Activated naive CD4-positive, alpha-beta T cell treated with anti-CD3 and anti-CD28 coated beads, Interleukin-2, amount 50 U/mL, for 72 hours (primary cell): ENCODE measurements at regions not wholly inside any gene's neighbourhood (a gene's known extent, or its start where the extent isn't known, plus 50 kb on each side); places are given as distances from the start of the nearest gene placed in this dataset.

Experiments used
- ATAC-seq, 2 donors: fragments of 150-1000 bp; cut with Tn5 transposase; 2 replicates each; pipeline ENCODE4 v1.10.0; 2021; ENCODE audit warnings: mild to moderate bottlenecking in 2 of 2, moderate library complexity in 2 of 2
- DNase-seq, 2 donors: peaks; one replicate each; pipeline ENCODE4 v3.0.0; 2021 to 2022; ENCODE audit warnings: low spot score in 2 of 2
- H3K27ac Mint-ChIP-seq, 2 donors: one replicate each; pipeline ENCODE4 v1.8.0; 2022; ENCODE audit warnings: mild to moderate bottlenecking in 2 of 2, mixed read lengths in 2 of 2
- H3K36me3 Mint-ChIP-seq, 2 donors: one replicate each; pipeline ENCODE4 v1.8.0; 2022; ENCODE audit warnings: mixed read lengths in 2 of 2
- H3K9me3 Mint-ChIP-seq, 2 donors: one replicate each; pipeline ENCODE4 v1.8.0; 2022; ENCODE audit warnings: mixed read lengths in 2 of 2

DNA sequence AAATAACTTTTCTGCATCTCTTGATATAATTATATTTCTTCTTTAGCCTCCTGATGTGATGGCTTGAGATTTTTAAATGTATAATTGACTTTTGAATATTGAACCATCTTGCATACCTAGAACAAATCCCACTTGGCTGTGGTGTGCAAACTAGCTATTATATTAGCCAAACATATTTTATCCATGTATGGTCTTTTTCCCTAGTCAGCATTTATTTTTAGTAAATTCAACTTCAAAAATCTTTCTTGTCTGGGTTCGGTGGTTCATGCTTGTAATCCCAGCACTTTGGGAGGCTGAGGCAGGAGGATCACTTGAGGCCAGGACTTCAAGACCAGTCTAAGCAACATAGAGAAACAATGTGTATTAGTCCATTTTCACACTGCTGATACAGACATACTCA lies 386.6 kb upstream of the VWC2 start:
- no peak for ATAC-seq
- H3K27ac Mint-ChIP-seq = no peak overlapping the region

DNA sequence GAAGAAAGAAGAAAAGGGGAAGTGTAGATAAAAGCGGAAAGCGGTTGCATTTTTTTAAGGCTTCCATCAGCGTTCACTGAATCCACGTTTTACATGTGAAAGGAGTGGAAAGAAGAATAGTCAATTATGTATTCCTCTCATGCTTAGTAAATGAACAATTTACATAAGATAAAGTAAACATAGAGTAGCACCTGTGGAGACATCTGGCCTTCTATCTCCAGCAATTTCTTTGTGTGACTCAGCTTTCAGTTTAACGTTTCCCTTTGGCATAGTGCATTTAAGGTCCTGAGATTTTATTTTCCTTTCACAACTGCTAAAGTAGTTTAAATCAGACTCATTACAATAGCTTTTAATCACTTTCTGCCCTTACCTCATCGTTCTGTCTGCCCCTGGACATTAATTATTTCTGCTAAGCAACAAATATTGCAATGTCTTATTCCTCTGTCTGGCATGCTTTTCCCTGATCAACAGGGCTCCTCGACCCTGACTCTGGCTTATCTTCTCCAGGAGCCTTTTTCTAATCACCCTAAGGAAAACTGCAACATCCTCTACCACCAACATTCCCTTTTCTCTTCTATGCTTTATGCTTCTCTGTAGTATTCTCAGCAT lies 383.5 kb upstream of the VWC2 start:
- DNase-seq = no peak
- Mint-ChIP-seq H3K27ac (no peak overlapping the region), H3K9me3 (peaks cover 9 to 11% of the 10 kb centered on the region in 2 donors), H3K36me3 (no peaks in the 10 kb centered on the region)
- ATAC-seq = no peak

More for the DNA sequence above, 386.6 kb upstream of the VWC2 start:
- Mint-ChIP-seq H3K36me3 (no peaks in the 10 kb centered on the region), H3K9me3 (peaks cover 5 to 21% of the 10 kb centered on the region in 2 donors)
- no peak for DNase-seq

DNA sequence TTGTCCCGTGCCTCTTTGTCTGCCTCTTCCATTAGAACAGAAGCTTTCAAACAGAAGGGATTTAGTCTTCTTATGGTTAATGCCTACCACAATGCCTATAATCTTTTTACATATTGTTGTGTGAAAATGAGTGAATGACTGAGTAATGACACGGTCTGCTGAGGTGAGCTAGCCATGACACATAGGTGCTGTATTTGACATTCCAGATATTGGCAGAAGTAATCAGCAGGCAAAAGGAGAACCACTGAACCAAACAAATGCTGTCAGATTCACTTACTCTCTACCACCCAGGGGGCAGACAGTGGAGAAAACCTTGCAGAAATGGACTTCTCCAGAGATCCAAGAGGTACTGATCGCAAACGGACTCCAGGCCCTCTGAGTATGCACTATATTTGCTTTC lies 377.2 kb upstream of the VWC2 start:
- no peak overlapping the region for H3K27ac Mint-ChIP-seq
- no peak for ATAC-seq
- no peak for DNase-seq
- peaks cover 6 to 7% of the 10 kb centered on the region in 2 donors for H3K9me3 Mint-ChIP-seq
- H3K36me3 Mint-ChIP-seq = no peaks in the 10 kb centered on the region

DNA sequence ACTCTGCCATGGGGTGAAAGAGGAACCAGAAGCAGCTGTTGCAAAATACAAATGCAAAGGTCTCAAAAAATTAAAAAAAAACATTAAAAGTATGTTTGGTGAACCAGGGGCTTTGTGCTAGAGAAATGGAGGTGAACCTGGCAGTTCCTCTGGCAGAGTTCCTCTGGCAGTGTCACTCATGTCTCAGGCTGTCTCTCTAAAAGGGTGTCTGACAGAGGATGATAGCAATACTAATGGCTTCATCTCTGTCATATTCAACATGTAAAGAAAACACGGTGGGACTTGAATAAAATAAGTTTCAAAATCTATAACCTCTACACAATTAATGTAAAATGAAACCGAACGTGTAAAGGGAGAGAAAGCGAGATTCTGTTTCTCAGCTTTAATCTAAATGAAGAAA lies 375.7 kb upstream of the VWC2 start:
- peaks cover 6 to 7% of the 10 kb centered on the region in 2 donors for H3K9me3 Mint-ChIP-seq
- DNase-seq (no peak), ATAC-seq (no peak)
- no peaks in the 10 kb centered on the region for H3K36me3 Mint-ChIP-seq
- H3K27ac Mint-ChIP-seq = no peak overlapping the region

DNA sequence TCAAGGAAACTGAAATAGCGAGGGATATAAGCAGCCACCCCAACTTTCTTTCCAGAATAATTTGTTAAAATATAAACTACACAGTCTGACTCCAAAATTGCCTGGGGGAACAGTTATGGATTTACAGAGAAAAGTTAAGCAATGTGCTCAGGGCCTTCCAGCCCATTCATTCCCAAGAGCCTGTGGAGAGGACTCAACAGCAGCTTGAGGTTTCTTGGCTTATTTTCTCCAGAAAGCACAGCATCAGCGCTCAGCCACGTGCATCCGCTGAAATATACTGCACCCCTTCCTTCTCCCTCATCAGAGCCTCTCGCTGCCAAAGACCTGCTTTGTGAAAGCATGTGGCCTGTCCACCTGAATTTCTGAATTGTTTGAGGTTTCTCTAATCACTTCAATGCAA lies 375.2 kb upstream of the VWC2 start:
- no peak for DNase-seq

DNA sequence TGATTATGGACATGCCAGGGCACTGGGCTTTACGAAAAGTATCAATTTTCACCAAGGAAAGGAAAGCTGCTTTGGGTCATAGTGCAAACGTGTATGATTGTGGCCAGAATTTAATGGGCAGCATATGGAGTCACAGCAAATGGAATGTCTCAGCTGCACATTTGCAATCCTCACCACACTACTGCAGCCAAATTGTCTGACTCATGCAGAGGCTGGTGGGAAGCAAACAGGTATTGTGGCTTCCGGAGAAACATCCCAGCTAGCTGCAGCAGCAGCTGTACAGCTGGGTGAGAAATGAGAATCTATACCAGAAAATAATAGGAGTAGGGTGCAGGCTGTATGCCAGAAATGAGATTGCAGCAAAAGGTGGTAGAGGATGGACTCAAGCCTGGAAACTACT lies 374.7 kb upstream of the VWC2 start:
- DNase-seq (no peak), ATAC-seq (no peak)
- H3K36me3 Mint-ChIP-seq = no peaks in the 10 kb centered on the region
- H3K27ac Mint-ChIP-seq = no peak overlapping the region
- peaks cover 11 to 12% of the 10 kb centered on the region in 2 donors for H3K9me3 Mint-ChIP-seq

More for the DNA sequence above, 375.2 kb upstream of the VWC2 start:
- peaks cover 7% of the 10 kb centered on the region in 2 donors for H3K9me3 Mint-ChIP-seq
- no peak overlapping the region for H3K27ac Mint-ChIP-seq
- H3K36me3 Mint-ChIP-seq = no peaks in the 10 kb centered on the region
- no peak for ATAC-seq

DNA sequence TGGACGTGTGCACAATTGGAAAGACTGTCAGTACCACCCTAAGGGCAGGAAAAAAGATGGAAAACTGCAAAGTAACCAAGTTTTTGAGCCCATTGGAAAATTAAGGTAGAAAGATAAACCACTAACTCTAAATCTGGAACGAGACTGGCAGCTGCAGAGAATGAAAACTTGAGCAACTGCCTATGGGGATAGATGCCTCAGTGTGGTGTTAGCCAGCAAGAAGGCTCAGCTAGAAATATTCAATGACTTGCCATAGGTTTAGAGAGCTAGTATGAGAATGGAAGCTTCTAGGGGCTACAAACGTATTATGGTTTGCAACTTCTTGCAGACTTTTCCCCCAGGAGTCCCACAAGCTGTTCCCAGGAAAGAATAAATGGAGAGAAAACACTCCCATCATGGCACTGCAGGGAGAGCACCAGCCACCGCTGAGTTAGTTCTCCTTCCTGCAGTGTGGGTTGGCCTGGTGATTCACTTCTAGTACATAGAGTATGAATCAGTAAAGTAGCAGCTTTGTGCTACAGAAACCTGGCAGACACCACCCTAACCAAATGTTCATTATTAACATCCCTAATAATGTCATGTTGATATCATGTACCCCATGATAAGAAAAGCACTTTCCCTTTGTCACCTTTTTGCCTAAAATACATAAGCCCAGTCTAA lies 372.4 kb upstream of the VWC2 start:
- Mint-ChIP-seq H3K9me3 (peaks cover 4 to 12% of the 10 kb centered on the region in 2 donors), H3K27ac (no peak overlapping the region), H3K36me3 (no peaks in the 10 kb centered on the region)
- ATAC-seq (no peak), DNase-seq (no peak)

DNA sequence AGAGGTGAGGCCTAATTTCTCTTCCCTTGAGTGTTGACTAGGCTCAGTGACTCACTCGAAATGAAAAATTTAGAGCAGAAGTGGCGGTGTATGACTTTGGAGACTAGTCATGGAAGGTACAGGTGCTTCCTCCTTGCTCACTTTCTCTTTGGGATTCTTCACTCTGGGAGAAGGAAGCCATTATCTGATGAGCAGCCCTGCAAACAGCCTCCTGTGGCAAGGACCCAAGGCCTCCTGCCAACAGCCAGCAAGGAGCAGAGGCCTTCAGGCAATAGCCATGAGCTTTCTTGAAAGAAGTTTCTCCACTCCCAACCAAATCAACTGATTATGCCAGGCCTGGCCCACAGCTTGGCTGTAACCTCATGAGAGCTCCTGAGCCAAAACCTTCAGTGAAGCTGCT lies 369.6 kb upstream of the VWC2 start:
- Mint-ChIP-seq H3K9me3 (peaks cover 4 to 6% of the 10 kb centered on the region in 2 donors), H3K27ac (no peak overlapping the region), H3K36me3 (no peaks in the 10 kb centered on the region)
- ATAC-seq (no peak), DNase-seq (no peak)

DNA sequence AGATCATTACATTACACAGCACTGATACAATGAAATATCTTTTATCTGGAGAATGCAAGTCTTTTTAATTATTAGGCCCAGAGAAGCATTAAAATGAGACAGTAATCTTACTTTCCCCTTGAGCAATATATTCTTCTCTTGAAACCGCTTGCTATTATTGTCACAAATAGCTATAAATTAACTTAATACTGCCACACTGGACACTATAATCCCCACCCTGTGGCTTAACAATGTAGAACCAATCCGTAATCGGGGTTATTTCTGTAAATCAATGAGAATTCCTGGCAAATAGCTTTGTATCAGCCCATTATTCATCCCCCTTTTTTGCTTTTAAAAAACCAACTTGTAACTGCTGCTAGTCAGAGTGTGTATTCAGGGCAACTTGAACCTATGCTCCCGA lies 366.2 kb upstream of the VWC2 start:
- H3K27ac Mint-ChIP-seq = no peak overlapping the region
- no peak for DNase-seq
- H3K9me3 Mint-ChIP-seq = peaks cover 4 to 6% of the 10 kb centered on the region in 2 donors
- ATAC-seq = no peak
- H3K36me3 Mint-ChIP-seq = no peaks in the 10 kb centered on the region

DNA sequence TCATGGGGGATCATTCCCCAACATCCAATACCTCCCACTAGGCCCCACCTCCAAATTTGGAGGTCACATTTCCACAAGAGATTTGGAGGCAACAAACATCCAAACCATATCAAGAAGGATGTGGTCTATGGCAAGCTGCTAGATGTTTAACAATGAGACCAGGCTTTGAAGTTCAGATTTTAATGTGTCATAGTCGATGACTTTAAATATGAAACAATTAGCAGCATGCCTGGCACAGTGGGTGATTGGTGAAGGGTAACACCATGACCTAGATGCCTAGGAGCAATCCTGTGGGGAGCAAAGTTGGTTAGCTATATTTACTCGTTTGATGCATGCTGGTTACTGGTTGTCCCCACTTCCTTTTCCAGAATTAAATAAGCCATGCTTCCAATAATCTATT lies 356.4 kb upstream of the VWC2 start:
- no peak for DNase-seq
- Mint-ChIP-seq H3K27ac (no peak overlapping the region), H3K9me3 (peaks cover 4 to 13% of the 10 kb centered on the region in 2 donors), H3K36me3 (no peaks in the 10 kb centered on the region)
- no peak for ATAC-seq

DNA sequence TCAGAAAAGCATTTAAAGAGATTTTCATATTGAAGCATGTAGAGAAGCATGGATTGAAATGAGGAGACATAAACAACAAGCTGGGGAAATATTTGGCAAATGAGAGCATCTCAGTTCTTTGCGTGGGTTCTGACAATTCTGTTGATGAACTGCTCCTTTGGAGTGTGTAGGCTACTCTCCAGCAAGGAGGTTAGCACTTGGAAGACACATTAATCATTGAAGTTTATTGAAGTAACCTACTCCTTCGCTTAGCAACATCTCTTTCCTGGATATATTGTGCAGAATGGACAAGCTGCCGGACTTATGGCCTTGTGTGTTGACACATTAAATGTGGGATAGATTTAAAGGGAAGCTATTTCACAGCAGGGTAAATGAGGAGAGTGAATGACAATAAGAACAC lies 354.5 kb upstream of the VWC2 start:
- no peaks in the 10 kb centered on the region for H3K36me3 Mint-ChIP-seq
- no peak for ATAC-seq

DNA sequence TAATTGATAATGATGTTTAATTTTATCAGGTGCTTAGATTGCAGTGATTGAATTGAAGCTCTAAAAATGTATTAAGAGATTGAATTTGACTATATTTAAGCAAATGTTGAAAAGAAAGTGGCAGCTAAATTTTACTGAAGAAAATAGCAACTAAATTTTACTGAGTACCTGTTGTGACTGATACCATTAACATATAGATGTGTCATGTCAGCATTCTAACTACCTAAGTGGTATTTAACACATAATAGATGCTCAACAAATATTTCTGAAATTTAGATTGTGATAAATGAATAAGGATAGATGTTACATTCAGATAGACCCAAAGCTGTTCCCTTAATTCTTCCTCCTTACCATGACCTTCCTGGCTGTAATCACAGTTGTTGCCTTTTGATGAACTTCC lies 350.9 kb upstream of the VWC2 start:
- ATAC-seq = no peak
- no peak overlapping the region for H3K27ac Mint-ChIP-seq
- no peaks in the 10 kb centered on the region for H3K36me3 Mint-ChIP-seq
- H3K9me3 Mint-ChIP-seq = peaks cover 3 to 5% of the 10 kb centered on the region in 2 donors
- no peak for DNase-seq

More for the DNA sequence above, 354.5 kb upstream of the VWC2 start:
- peaks cover 4 to 13% of the 10 kb centered on the region in 2 donors for H3K9me3 Mint-ChIP-seq
- DNase-seq = no peak
- no peak overlapping the region for H3K27ac Mint-ChIP-seq

DNA sequence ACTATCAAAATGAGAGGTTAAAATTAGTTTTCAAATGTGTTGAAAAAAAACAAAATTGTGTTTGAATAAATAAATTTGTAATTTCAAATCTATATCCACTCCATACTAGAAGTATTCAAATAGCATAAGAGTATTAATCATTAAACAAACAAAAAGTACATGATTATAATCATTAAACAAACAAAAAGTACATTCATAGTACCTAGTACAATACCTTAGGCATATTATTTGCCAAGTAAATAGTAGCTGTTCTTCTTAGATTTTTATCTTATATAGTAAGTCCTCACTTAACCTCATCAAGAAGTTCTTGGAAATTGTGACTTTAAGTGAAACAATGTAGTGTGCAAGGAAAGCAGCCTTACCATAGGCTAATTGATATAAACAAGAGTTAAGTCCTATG lies 349.3 kb upstream of the VWC2 start:
- Mint-ChIP-seq H3K27ac (no peak overlapping the region), H3K36me3 (no peaks in the 10 kb centered on the region), H3K9me3 (peaks cover 3 to 8% of the 10 kb centered on the region in 2 donors)
- ATAC-seq (no peak), DNase-seq (no peak)

DNA sequence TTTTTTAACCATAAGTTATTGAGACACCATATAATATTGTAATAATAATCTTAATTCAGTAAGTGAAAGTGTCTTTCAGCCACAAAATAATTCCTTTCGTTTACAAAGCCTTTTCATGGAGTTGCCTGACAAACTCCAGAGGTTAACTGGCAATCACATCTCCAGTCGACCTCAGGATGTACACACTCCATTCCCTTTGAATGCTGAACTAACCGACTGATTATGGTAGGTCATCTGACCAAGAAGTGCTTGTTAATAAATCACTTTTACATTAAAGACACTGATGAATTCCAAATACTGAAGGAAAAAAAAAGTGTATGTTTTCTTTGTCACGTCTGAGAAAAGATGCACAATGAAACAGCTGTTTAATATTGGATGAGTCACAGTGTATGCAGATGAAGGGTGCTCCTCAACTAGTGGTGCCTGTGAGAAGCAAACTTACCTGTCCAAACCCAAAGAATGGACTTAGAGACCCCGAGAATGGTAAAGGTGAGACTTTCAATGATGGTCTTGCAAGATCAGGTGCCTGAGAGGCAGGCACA lies 348.1 kb upstream of the VWC2 start:
- DNase-seq (no peak), ATAC-seq (no peak)
- Mint-ChIP-seq H3K36me3 (no peaks in the 10 kb centered on the region), H3K9me3 (peaks cover 3 to 8% of the 10 kb centered on the region in 2 donors), H3K27ac (no peak overlapping the region)

DNA sequence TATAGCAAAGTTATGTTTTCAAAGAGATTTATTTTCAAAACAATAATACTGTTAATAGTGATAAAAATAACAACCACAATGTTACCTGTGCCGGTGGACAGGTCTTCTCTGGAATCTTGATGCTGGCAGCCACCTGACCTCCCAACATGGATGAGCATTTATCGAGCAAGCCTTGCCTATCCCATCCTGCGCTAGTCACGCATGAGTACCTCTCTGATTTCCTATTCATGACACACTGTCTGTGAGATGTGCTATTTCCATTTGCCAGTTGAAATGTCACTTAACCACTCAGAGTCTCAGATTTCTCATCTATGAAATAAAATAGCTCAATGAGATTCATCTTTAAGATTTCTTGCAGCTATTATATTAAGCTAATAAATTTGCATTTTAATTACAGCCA lies 341.2 kb upstream of the VWC2 start:
- ATAC-seq (no peak), DNase-seq (no peak)
- no peak overlapping the region for H3K27ac Mint-ChIP-seq
- no peaks in the 10 kb centered on the region for H3K36me3 Mint-ChIP-seq
- peaks cover 0 to 10% of the 10 kb centered on the region in 2 donors for H3K9me3 Mint-ChIP-seq

DNA sequence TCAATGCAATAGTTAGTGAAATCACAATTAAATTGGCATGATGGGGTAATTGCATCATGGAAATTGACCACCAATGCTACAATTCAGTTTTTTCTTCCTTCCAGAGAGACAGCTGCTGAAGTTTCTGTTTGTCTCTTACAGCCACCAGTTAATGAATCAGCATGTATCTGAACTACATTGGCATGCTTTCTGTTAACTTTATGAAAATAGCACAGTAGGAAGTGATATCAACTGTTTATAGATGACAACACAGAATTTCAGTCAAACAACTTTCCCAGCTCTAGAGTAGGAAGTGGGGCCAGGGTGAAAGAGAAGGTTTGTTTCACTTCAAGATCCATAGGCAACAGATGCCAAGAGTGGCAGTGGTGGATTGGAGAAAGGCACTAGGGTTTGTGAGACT lies 339.6 kb upstream of the VWC2 start:
- Mint-ChIP-seq H3K36me3 (no peaks in the 10 kb centered on the region), H3K9me3 (peaks cover 0 to 8% of the 10 kb centered on the region in 2 donors), H3K27ac (no peak overlapping the region)
- DNase-seq = no peak
- no peak for ATAC-seq

DNA sequence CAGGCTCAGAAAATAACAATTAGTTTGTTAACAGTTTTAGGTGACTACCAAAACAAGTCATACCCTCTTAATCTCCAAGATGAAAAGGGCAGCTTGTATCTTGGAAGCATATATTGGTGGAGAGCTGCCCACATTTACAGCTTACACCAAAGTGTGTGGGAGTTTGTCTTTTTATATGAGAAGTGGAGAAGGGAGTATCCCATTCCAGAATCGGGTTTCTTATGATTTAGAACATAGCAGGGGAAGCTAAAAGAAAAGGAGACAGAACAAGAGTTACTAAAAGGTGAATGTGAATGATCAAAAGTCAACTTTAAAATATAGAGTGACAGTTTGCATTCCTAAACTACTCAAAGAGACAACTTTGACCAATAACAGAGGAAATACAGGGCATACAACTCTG lies 338.6 kb upstream of the VWC2 start:
- H3K36me3 Mint-ChIP-seq = no peaks in the 10 kb centered on the region
- H3K27ac Mint-ChIP-seq = no peak overlapping the region
- ATAC-seq = no peak
- H3K9me3 Mint-ChIP-seq = peaks cover 0 to 6% of the 10 kb centered on the region in 2 donors
- DNase-seq = no peak

DNA sequence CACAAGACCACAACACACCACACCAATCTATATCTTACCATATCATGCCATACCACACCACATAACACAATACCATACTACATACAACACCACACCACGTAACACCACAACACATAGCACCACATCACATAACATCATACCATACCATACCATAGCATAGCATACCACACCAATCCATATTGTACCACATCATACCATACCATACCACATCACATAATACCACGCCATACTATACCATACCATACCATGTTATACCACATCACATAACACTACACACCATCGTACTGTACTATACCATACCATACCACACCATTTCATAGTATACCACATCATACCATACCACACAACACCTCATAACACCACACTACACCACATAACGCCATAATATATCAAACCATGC lies 335.2 kb upstream of the VWC2 start:
- no peak overlapping the region for H3K27ac Mint-ChIP-seq
- peaks cover 3 to 6% of the 10 kb centered on the region in 2 donors for H3K9me3 Mint-ChIP-seq
- no peaks in the 10 kb centered on the region for H3K36me3 Mint-ChIP-seq
- no peak for ATAC-seq
- DNase-seq = no peak
